PC-9 (cell line): ENCODE measurements at regions not wholly inside any gene's neighbourhood (a gene's known extent, or its start where the extent isn't known, plus 50 kb on each side); places are given as distances from the start of the nearest gene placed in this dataset.

Source experiments
- BruUV-seq: library from RNA; stranded (reverse); fragments of 400-500 nt; replicated peaks from 2 replicates; lab custom pipeline; 2021; lab: Mats Ljungman, UMichigan
- CTCF ChIA-PET: fragments of 300-600 bp; sonication (Branson Sonifier 250); formaldehyde crosslinking; loops from one replicate; lab custom pipeline; 2022; ENCODE audit warnings: antibody characterized with exemption; lab: Charles Lee
- POLR2A ChIA-PET: fragments of 300-600 bp; sonication (Branson Sonifier 250); formaldehyde crosslinking; loops from one replicate; lab custom pipeline; 2022; ENCODE audit warnings: antibody characterized with exemption; ENCODE audit not compliant: unreplicated experiment; lab: Charles Lee
- DNase-seq, 2 experiments: peaks; one replicate each; pipeline versions ENCODE4 v3.0.0 to v3.0.0-alpha.2; 2015 to 2022; ENCODE audit warnings: mixed read lengths in 1 of 2
- H2AFZ ChIP-seq: fragments of 200-600 bp; sonication (generic); 2 replicates; pipeline ENCODE4 v1.8.1; 2017; ENCODE audit warnings: antibody characterized with exemption
- H3F3A ChIP-seq: fragments of 200-600 bp; sonication (generic); 2 replicates; pipeline ENCODE4 v1.8.1; 2017; ENCODE audit warnings: antibody characterized with exemption, mild to moderate bottlenecking, low read depth; ENCODE audit not compliant: insufficient read depth
- H3K27ac ChIP-seq: fragments of 200-600 bp; sonication (generic); 2 replicates; pipeline ENCODE4 v1.6.1; 2016; ENCODE audit warnings: mixed run types
- H3K27me3 ChIP-seq: fragments of 200-600 bp; sonication (generic); 2 replicates; pipeline ENCODE4 v1.6.1; 2016; ENCODE audit warnings: low read depth, mixed run types; ENCODE audit not compliant: insufficient read depth
- H3K36me3 ChIP-seq: fragments of 200-600 bp; sonication (generic); 2 replicates; pipeline ENCODE4 v1.6.1; 2016; ENCODE audit warnings: low read depth, mixed run types
- H3K4me1 ChIP-seq: fragments of 200-600 bp; sonication (generic); replicated peaks from 2 replicates; pipeline ENCODE4 v1.6.1; 2016; ENCODE audit warnings: mixed run types; ENCODE audit not compliant: insufficient read depth
- H3K4me2 ChIP-seq: fragments of 200-600 bp; sonication (generic); 2 replicates; pipeline ENCODE4 v1.6.1; 2017; ENCODE audit warnings: mixed run types
- H3K4me3 ChIP-seq: fragments of 200-600 bp; sonication (generic); 2 replicates; pipeline ENCODE4 v1.6.1; 2016; ENCODE audit warnings: mixed run types
- H3K79me2 ChIP-seq: fragments of 200-600 bp; sonication (generic); 2 replicates; pipeline ENCODE4 v1.6.1; 2017; ENCODE audit warnings: low read depth, mixed run types
- H3K9me2 ChIP-seq: fragments of 200-600 bp; sonication (generic); 2 replicates; pipeline ENCODE4 v1.8.1; 2017; ENCODE audit warnings: mild to moderate bottlenecking; ENCODE audit not compliant: insufficient read depth
- H3K9me3 ChIP-seq: fragments of 200-600 bp; sonication (generic); 2 replicates; pipeline ENCODE4 v1.8.1; 2016; ENCODE audit warnings: low read depth; ENCODE audit not compliant: insufficient read depth
- H4K20me1 ChIP-seq: fragments of 200-600 bp; sonication (generic); 2 replicates; pipeline ENCODE4 v1.8.1; 2017; ENCODE audit not compliant: insufficient read depth
- EZH2 ChIP-seq: fragments of 200-600 bp; sonication (generic); IDR thresholded peaks from 2 replicates; pipeline ENCODE4 v1.8.0; 2017; ENCODE audit warnings: antibody characterized with exemption, low read depth
- intact Hi-C: fragments of 100-400 bp; cut with micrococcal nuclease; formaldehyde crosslinking; loops from one replicate; pipeline ENCODE4 v1.10.0; 2022; ENCODE audit not compliant: unreplicated experiment
- TF ChIP-seq, protein P1 (sequence below): fragments of 200-600 bp; sonication (generic); conservative IDR thresholded peaks from 2 replicates; pipeline ENCODE4 v1.6.1; 2017; ENCODE audit warnings: mixed run types, antibody characterized with exemption, mild to moderate bottlenecking, moderate library complexity

DNA sequence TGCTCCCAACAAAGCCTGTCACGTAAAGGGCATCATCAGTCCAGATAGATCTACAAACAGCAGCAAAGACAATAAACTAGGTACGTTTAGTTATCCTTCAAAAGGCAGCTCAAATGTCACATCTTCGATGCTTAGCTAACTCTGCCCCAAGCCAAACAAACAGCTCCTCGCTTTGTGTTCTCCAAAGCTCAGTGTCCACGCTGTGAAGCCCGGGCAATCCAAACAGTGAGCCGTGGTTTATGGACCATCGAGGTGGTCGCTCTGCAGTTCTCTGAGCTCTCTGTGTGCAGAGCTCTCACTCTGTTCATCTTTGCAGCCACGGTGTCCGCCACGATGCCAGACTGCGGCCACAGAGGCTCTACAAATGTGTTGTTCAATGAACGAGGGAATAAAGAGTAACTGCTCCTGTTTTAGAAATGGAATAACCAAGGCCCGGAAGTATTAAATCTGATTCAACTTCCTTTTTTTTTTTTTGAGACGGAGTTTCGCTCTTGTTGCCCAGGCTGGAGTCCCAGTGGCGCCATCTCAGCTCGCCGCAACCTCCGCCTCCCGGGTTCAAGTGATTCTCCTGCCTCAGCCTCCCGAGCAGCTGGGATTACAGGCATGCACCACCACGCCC lies 117.2 kb upstream of the FAM174B start:
- Histone ChIP-seq H3K4me2 (no peak overlapping the region), H3K4me3 (no peak overlapping the region), H3K9me2 (no peaks in the 10 kb centered on the region), H3F3A (no peaks in the 10 kb centered on the region), H3K79me2 (no peaks in the 10 kb centered on the region), H3K9me3 (no peaks in the 10 kb centered on the region), H3K27me3 (no peaks in the 10 kb centered on the region), H3K27ac (no peak overlapping the region), H4K20me1 (no peaks in the 10 kb centered on the region), H2AFZ (no peak overlapping the region), H3K4me1 (no peaks in the 10 kb centered on the region), H3K36me3 (no peaks in the 10 kb centered on the region)
- POLR2A ChIA-PET, result no interaction called here
- no peak for DNase-seq
- no peak for TF ChIP-seq EZH2
- TF ChIP-seq, protein P1, sequence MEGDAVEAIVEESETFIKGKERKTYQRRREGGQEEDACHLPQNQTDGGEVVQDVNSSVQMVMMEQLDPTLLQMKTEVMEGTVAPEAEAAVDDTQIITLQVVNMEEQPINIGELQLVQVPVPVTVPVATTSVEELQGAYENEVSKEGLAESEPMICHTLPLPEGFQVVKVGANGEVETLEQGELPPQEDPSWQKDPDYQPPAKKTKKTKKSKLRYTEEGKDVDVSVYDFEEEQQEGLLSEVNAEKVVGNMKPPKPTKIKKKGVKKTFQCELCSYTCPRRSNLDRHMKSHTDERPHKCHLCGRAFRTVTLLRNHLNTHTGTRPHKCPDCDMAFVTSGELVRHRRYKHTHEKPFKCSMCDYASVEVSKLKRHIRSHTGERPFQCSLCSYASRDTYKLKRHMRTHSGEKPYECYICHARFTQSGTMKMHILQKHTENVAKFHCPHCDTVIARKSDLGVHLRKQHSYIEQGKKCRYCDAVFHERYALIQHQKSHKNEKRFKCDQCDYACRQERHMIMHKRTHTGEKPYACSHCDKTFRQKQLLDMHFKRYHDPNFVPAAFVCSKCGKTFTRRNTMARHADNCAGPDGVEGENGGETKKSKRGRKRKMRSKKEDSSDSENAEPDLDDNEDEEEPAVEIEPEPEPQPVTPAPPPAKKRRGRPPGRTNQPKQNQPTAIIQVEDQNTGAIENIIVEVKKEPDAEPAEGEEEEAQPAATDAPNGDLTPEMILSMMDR, result no peak
- intact Hi-C loops, result no loop called here
- CTCF ChIA-PET, result no interaction called here
- no TSS peak for BruUV-seq

DNA sequence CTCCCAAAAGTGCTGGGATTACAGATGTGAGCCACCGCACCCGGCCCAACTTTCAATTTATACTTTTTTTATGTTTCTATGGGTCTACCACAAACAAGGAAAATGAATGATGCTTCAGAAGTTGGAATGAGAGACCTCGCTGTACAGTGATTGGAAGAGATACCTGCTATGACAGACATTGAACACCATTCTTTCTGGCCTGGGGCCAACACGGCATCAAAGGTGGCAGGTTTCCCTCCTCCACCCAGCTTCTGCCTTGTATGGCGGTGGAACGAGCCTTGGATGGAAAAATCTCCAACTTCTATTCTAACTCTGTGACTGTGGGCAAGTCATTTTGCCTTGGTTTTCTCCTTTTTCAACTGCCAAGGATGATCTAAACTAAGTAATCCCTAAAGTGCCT lies 117.8 kb upstream of the FAM174B start:
- Histone ChIP-seq H4K20me1 (no peaks in the 10 kb centered on the region), H3K79me2 (no peaks in the 10 kb centered on the region), H3K9me3 (no peaks in the 10 kb centered on the region), H3F3A (no peaks in the 10 kb centered on the region), H3K9me2 (no peaks in the 10 kb centered on the region), H3K4me3 (no peak overlapping the region), H3K36me3 (no peaks in the 10 kb centered on the region), H2AFZ (no peak overlapping the region), H3K4me1 (no peaks in the 10 kb centered on the region), H3K27ac (no peak overlapping the region), H3K4me2 (no peak overlapping the region), H3K27me3 (no peaks in the 10 kb centered on the region)
- ChIA-PET POLR2A (no interaction called here), CTCF (no interaction called here)
- no TSS peak for BruUV-seq
- TF ChIP-seq, protein P1, result no peak
- no peak for TF ChIP-seq EZH2
- DNase-seq, result no peak
- intact Hi-C loops, result no loop called here

DNA sequence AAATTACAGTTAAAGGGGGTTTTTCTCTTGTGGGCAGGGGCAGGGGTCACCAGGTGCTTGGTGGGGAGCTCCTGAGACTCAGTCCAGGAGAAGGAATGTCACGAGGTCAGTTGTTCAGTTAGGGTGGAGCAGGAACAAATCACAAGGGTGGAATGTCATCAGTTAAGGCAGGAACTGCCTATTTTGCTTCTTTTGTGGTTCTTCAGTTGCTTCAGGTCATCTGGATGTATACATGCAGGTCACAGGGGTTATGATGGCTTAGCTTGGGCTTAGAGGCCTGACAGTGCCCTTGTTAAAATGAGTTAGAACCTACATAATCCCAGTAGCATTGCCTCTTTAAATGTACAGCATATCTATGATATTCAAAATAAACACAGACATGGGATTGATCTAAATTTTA lies 120.2 kb upstream of the CHD2 start:
- Histone ChIP-seq H3K36me3 (no peaks in the 10 kb centered on the region), H3K27ac (no peak overlapping the region), H3F3A (0 out of 2 replicates have a peak, but pooled peaks cover 3% of the 10 kb centered on the region), H3K9me3 (no peaks in the 10 kb centered on the region), H3K4me3 (no peak overlapping the region), H3K9me2 (no peaks in the 10 kb centered on the region), H3K4me1 (no peaks in the 10 kb centered on the region), H2AFZ (no peak overlapping the region), H3K4me2 (no peak overlapping the region), H4K20me1 (no peaks in the 10 kb centered on the region; the same call in 1 of the 2 replicates), H3K27me3 (no peaks in the 10 kb centered on the region), H3K79me2 (no peaks in the 10 kb centered on the region)
- DNase-seq, result no peak
- ChIA-PET CTCF (no interaction called here), POLR2A (no interaction called here)
- no TSS peak for BruUV-seq
- intact Hi-C loops, result no loop called here
- TF ChIP-seq, protein P1, result no peak
- TF ChIP-seq EZH2, result no peak
